WTC11 (cell line): ENCODE measurements at regions not wholly inside any gene's neighbourhood (a gene's known extent, or its start where the extent isn't known, plus 50 kb on each side); places are given as distances from the start of the nearest gene placed in this dataset.

Experiments used
- ATAC-seq: fragments of 200-7000 bp; cut with Tn5 transposase; 2 replicates; pipeline ENCODE4 v1.10.0; 2021; ENCODE audit warnings: mild to moderate bottlenecking, moderate library complexity
- CTCF ChIA-PET: fragments of 300-600 bp; sonication (Branson Sonifier 250); formaldehyde crosslinking; loops from one replicate; lab custom pipeline; 2021; ENCODE audit warnings: antibody characterized with exemption; lab: Charles Lee
- POLR2A ChIA-PET: fragments of 350-600 bp; sonication (Branson Sonifier 250); formaldehyde crosslinking; loops from one replicate; lab custom pipeline; 2021; ENCODE audit warnings: antibody characterized with exemption; lab: Charles Lee
- DNase-seq: peaks from one replicate; pipeline ENCODE4 v3.0.0; 2021; ENCODE audit warnings: low spot score
- H3K27ac Mint-ChIP-seq: 2 replicates; pipeline ENCODE4 v1.8.0; 2021; ENCODE audit warnings: mixed read lengths
- H3K27me3 Mint-ChIP-seq: 2 replicates; pipeline ENCODE4 v1.8.0; 2021; ENCODE audit warnings: low read depth, mild to moderate bottlenecking, moderate library complexity, mixed read lengths
- H3K36me3 Mint-ChIP-seq: 2 replicates; pipeline ENCODE4 v1.8.0; 2021; ENCODE audit warnings: mixed read lengths
- H3K4me1 Mint-ChIP-seq: 2 replicates; pipeline ENCODE4 v1.8.0; 2022; ENCODE audit warnings: mixed read lengths
- H3K4me3 Mint-ChIP-seq: 2 replicates; pipeline ENCODE4 v1.8.0; 2021; ENCODE audit warnings: mild to moderate bottlenecking, moderate library complexity, mixed read lengths
- H3K9me3 Mint-ChIP-seq: 2 replicates; pipeline ENCODE4 v1.8.0; 2021; ENCODE audit warnings: mixed read lengths
- AR ChIP-seq: fragments of 250-450 bp; sonication (Bioruptor Pico); IDR thresholded peaks from 2 replicates; pipeline ENCODE4 v1.9.0; 2021; ENCODE audit warnings: mild to moderate bottlenecking
- CTCF ChIP-seq: fragments of 200-600 bp; IDR thresholded peaks from 2 replicates; pipeline ENCODE4 v1.8.0; 2022; ENCODE audit warnings: antibody characterized with exemption
- ETV6 ChIP-seq: sonication (generic); formaldehyde crosslinking; IDR thresholded peaks from 2 replicates; pipeline ENCODE4 v1.8.1; 2022; ENCODE audit warnings: mild to moderate bottlenecking, missing genetic modification reagents
- NFE2L1 ChIP-seq: sonication (generic); formaldehyde crosslinking; IDR thresholded peaks from 2 replicates; pipeline ENCODE4 v1.8.1; 2023; ENCODE audit warnings: missing genetic modification reagents
- OVOL2 ChIP-seq: fragments of 250-450 bp; sonication (Bioruptor Pico); IDR thresholded peaks from 2 replicates; pipeline ENCODE4 v1.9.0; 2021; ENCODE audit warnings: mild to moderate bottlenecking, borderline replicate concordance
- SMAD4 ChIP-seq: sonication (generic); formaldehyde crosslinking; IDR thresholded peaks from 2 replicates; pipeline ENCODE4 v1.8.0; 2022; ENCODE audit warnings: mild to moderate bottlenecking, missing genetic modification reagents
- TP53 ChIP-seq: sonication (generic); formaldehyde crosslinking; IDR thresholded peaks from 2 replicates; pipeline ENCODE4 v1.8.1; 2023; ENCODE audit warnings: mild to moderate bottlenecking, missing genetic modification reagents
- ZBTB43 ChIP-seq: sonication (generic); formaldehyde crosslinking; IDR thresholded peaks from 2 replicates; pipeline ENCODE4 v1.8.1; 2023; ENCODE audit warnings: mild to moderate bottlenecking, missing genetic modification reagents
- ZNF263 ChIP-seq: sonication (generic); formaldehyde crosslinking; IDR thresholded peaks from 2 replicates; pipeline ENCODE4 v1.8.1; 2022; ENCODE audit warnings: low read depth, mild to moderate bottlenecking, moderate library complexity, missing genetic modification reagents
- ZNF512 ChIP-seq: sonication (generic); formaldehyde crosslinking; IDR thresholded peaks from 2 replicates; pipeline ENCODE4 v1.8.1; 2022; ENCODE audit warnings: missing genetic modification reagents, borderline replicate concordance
- ZNF671 ChIP-seq: fragments of 250-450 bp; sonication (Bioruptor Pico); IDR thresholded peaks from 2 replicates; pipeline ENCODE4 v1.8.0; 2021; ENCODE audit warnings: mild to moderate bottlenecking

- Mint-ChIP-seq H3K4me1 (no peaks in the 10 kb centered on the region), H3K9me3 (peaks cover 11% of the 10 kb centered on the region), H3K36me3 (no peaks in the 10 kb centered on the region), H3K27ac (no peak overlapping the region), H3K4me3 (no peak overlapping the region), H3K27me3 (no peaks in the 10 kb centered on the region)
- POLR2A ChIA-PET, result no interaction called here
- DNase-seq (no peak), ATAC-seq (no peak)
- CTCF ChIA-PET, result no interaction called here
- TF ChIP-seq ZNF671 (CRISPR knock-in tag), result no peak
- no peak for TF ChIP-seq NFE2L1 (CRISPR knock-in tag)
Observed at GRCh38 chr1:221487781-221488524, 253.9 kb downstream of the DUSP10 start.

- H3K4me1 Mint-ChIP-seq, result no peaks in the 10 kb centered on the region
- H3K27me3 Mint-ChIP-seq, result no peaks in the 10 kb centered on the region
Observed at GRCh38 chr1:221488550-221488949, 253.3 kb downstream of the DUSP10 start.

More at GRCh38 chr1:221488550-221488949, 253.3 kb downstream of the DUSP10 start:
- ATAC-seq (no peak), DNase-seq (no peak)
- POLR2A ChIA-PET, result no interaction called here
- no peaks in the 10 kb centered on the region for H3K36me3 Mint-ChIP-seq
- CTCF ChIA-PET, result no interaction called here
- H3K9me3 Mint-ChIP-seq, result peaks cover 11% of the 10 kb centered on the region
- no peak overlapping the region for H3K27ac Mint-ChIP-seq
- no peak overlapping the region for H3K4me3 Mint-ChIP-seq
- TF ChIP-seq OVOL2 (CRISPR knock-in tag) (no peak), SMAD4 (CRISPR knock-in tag) (no peak), AR (CRISPR knock-in tag) (no peak), ZNF512 (CRISPR knock-in tag) (no peak), CTCF (no peak), TP53 (CRISPR knock-in tag) (no peak), ETV6 (CRISPR knock-in tag) (no peak), ZNF263 (CRISPR knock-in tag) (no peak), ZBTB43 (no peak)
